ENCODE measurements at regions not wholly inside any gene's neighbourhood (a gene's known extent, or its start where the extent isn't known, plus 50 kb on each side); places are given as distances from the start of the nearest gene placed in this dataset.

- no peak for TF ChIP-seq POLR2AphosphoS5 (IDR thresholded peaks at IDR 0.05; ENCODE audit: low read depth, low read length)
- no peak for TF ChIP-seq POLR2A (IDR thresholded peaks at IDR 0.05; ENCODE audit: low read depth, low read length)
- no peak for TF ChIP-seq TAF1 (IDR thresholded peaks at IDR 0.05; ENCODE audit: low read depth, low read length)
Measured at GRCh38 chr18:34551824-34552223, 158.3 kb upstream of the DTNA start.

All from GM12891 (cell line).